ENCODE measurements at regions not wholly inside any gene's neighbourhood (a gene's known extent, or its start where the extent isn't known, plus 50 kb on each side); places are given as distances from the start of the nearest gene placed in this dataset.

DNA sequence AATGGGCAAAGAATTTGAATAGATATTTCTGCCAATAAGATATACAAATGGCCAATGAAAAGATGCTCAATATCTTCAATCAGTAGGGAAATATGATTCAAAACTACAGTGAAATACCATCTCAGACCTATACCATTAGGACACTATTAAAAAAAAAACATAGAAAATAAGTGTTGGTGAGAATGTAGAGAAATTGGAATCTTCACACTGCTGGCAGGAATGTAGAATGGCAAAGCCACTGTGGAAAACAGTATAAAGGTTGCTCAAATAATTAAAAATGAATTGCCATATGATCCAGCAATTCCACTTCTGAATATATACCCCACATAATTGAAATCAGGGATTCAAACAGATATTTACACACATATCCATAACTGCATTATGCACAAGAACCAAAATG is 88.1 kb upstream of the STARD13 start:
- no peak for DNase-seq

DNA sequence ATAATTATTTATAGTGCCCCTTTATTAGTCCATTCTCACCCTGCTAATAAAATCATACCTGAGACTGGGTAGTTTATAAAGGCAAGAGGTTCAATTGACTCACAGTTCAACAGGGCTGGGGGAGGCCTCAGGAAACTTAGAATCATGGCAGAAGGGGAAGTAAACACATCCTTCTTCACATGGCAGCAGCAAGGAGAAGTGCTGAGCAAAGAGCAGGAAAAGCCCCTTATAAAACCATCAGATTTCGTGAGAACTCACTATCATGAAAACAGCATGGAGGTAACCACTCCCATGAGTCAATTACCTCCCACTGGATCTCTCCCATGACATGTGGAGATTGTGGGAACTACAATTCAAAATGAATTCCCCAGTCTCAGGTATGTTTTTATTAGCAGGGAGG is 89.9 kb upstream of the STARD13 start:
- no peak for DNase-seq

DNA sequence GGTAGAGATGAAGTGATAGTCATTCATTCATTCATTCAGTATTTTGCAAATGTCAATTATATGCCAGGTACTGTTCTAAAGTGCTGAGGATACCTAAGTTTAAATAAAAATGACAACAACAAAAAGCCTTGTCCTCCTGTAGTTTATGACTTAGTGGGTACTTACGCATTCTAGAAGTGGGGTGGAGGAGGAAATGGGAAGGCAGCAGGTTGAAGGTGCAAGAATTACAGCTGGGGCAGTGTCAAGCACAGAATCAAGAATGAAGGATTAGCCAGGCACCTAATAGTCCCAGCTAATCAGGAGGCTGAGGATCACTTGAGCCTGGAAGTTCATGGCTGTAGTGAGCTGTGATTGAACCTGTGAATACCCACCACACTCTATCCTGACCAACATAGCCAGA is 90.7 kb upstream of the STARD13 start:
- no peak for DNase-seq

DNA sequence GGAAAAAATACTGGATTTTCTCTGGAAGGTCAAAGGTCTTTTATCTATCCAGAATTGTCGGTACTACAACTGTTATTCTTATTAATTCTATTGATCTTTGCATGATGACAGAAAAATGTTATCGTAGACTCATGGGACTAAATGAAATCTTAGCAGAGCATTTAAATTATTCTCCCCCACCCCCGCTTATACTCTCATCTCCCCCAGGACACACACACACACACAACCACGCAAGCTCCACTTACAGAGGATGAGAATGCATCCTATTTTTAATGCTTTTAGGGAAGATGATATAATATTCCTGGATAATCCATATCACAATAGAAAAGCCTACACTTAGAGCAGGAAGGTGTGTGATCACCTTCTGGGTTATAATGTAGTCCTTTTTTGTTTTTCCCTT is 91.9 kb upstream of the STARD13 start:
- no peak for DNase-seq

DNA sequence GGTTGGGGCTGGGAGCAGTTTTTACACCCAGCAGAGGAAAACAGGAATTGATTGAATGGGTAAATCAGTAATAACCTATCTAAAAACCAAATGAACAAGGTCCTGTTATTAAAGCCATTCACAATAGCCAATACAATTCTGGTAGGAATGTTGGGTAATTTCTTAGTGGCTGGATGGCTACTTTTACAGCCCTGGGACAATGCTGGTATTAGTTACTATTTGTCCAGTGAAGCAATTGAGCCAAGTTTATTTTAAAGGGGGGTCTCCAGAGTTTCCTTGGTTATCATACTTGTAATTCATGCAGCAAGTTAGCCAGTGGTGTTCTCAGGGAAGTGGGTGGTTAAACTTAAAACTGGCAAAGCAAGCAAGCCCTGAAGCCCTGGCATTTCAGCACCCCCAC is 92.3 kb upstream of the STARD13 start:
- DNase-seq = no peak

DNA sequence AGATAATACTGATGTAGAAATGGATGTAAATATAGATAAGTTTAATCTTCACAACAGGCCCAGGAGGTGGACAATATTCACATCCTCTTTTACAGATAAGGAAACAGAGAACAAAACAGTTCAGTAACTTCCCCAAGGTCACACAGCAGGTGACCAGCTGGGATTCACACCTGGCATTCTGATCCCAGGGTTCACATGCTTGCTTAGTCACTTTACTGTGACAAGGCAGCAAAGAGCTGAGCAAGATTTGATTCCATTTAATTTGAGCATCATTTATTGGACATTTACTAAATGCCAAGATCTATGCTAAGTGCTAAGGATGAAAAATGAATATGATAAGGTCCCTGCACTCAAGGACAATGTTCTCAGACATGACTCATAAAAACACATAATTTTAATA is 94.1 kb upstream of the STARD13 start:
- no peak for DNase-seq

DNA sequence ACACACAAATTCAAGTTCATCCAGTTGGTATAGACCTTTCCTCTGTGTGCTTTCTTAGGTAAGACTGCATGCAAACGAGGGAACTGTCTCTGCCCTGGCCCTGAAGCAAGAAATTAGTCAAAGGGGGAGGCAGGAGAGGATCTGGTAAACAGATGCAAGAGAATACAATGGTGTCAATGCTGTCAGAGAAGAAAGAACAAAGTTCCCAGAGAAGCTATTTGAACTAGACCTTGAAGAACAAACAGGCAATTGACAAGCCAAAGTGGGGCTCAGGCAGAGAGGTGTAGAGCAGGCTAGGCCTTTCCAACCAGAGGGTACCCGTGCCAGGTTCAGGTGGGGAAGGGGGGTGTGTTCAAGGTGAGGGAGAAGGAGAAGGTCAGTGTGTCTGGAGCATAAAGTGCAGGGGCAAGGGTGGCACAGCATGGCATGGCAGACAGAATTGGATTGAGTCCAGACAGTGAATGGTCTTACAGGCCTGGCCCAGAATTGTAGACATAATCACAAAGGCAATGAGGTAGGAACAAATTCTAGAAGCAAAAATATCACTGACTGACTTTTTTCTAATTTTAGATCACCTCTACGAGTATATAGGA is 95.0 kb upstream of the STARD13 start:
- DNase-seq = no peak

DNA sequence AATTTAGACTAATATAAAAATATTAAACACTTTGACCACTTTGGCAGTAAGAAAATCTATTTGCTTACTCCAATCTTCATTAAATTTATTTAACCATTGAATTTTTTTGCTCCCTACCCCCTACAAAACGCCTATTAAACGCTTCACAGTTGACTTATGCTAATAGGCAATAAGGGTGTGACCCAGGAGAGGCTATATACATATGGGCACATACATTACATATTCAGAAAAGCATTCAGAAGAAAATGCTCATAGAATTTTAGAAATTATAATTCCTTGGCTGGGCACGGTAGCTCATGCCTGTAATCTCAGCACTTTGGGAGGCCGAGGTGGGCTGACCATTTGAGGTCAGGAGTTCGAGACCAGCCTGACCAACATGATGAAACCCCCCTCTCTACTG is 95.6 kb upstream of the STARD13 start:
- no peak for DNase-seq

DNA sequence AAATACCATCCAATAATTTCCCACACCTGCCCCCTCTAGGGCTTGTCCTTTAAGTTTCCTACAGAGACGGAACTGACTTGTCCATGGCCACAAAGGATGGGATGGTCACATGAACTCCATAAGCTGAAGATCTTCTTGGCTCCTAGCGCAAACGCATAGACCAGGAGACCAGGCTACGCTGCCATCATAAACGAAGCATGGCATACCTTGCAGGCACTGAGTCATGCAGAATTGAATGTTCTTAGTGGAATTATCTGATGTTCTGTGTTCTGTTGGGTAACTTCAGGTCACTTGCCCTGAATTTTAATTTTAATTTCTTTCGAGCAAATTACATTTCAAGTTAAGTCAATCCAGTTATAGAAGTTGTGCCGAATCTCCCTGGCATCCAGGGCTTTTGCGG is 96.4 kb upstream of the STARD13 start:
- DNase-seq = no peak

DNA sequence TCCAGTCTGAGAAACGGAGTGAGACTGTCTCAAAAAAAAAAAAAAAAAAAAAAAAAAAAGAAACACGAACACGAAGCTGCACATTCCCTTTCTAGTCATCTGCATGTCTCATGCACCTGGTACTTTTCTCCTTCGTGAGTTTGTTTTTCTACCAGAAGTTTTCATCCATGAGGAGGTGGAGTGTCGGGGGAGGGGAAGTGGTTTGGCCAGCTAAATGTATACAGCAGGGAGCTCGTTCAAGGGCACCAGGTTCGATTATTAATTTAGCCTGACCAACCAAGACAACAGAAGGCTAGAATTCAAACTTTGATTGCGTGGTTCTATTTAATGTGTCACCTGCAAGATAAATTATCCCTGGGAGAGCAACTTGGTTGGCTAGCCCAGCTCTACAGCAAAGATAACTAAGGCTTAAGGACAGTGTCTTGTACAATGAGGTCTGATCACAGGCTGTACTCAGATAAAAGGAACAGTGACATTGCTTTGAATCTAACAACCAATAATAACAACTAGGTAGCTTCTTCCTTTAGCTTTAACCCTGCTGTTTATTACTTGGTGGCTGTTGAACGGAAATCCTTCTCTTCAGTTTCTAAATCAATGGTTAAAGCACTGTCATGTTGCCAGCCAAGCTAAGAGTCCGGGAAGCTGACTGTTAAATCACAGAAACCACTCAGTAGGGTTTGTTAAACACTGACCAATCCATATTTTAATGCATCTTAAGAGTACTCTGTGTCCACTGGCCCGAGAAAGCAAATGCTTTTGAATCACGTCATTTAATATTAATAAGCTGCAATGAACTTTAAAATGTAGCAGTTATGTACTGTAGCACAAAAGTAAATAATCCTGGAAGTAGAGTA is 98.4 kb upstream of the STARD13 start:
- DNase-seq = no peak

DNA sequence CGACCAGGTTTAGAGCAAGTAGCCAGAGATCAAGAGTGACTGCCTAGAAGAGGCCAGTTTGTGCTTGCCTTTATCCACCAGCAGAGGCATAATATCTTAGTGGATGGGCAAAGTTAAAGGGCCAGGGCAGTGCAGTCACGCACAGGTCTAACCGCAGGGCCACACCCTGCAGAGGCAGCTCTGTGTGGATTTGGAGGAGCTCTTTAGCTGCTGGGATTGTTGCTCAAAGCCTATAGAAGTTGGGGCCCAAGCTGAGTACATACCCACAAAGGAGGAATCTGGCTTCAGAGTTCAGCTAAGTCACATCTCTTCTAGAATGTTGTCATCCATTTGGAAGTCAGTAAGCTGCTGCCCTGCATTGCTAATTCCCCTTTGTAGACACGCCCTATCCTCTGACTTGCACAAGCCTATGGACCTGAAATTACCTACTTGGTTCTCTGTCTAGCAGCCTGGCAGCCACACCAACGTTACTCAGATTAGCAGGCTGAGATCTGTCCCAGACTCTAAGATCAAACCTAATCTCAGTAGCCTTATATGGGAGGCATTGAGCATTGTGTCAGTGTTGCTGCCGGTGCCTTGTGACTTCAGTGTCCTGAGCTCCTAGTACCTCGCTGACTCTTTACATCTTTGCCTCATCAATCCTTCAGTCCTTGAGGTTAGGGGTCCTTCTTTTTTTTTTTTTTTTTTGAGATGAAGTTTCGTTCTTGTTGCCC is 102.9 kb upstream of the STARD13 start:
- DNase-seq = no peak

DNA sequence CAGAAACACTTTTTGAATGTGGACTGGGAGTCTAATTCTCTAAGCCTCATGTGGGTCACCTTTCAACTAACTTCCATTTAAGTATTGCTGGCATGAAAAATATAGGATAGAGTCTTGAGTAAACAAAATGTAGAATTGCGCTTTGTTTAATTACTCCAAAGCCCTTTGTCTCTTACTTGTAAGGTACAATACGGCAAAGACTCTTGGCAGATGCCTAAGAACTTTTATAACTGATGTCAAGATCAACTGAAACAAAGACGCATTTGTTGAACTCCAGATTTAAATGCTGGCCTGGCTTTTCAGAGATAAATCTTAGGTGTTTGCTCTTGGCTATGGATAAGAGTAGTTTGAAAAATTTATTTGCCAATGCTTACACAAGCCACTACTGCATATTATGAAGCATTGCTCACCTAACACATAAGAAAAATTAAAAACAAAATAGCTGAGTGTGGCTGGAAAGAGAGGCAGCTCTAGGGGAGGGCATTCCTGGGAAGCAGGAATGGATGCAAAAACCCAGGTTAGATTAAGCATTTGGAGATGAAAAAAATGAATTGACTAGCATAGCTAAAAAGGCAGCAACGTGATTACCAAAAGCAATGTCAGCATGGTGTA is 107.3 kb upstream of the STARD13 start:
- DNase-seq = no peak

DNA sequence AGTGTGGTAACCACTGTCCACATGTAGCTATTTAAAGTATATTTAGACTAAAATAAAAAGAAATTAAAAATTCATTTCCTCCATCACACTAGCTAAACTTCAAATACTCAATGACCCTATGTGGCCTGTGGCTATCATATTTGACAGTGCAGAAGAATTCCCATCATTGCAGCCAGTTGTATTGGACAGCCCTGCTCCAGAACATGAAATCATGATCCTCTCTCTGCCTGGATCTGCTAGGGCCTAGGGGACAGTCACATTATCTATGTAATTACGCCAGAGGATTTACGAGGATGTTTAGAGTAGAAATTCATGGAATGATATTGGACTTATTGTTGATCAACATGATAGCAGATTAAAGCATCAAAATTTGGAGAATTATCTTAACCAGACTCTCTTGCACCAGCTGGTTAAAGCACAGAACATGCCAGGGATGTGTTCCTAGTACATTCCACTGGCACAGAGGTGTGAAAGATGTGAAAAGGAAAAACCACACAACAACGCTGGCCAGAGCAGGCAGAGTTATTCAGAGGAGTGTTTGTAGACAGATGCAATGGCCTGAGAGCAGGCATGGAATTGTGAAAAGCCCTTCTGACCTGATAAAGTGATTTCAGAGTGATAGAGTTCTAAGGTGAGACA is 108.9 kb upstream of the STARD13 start:
- no peak for DNase-seq

DNA sequence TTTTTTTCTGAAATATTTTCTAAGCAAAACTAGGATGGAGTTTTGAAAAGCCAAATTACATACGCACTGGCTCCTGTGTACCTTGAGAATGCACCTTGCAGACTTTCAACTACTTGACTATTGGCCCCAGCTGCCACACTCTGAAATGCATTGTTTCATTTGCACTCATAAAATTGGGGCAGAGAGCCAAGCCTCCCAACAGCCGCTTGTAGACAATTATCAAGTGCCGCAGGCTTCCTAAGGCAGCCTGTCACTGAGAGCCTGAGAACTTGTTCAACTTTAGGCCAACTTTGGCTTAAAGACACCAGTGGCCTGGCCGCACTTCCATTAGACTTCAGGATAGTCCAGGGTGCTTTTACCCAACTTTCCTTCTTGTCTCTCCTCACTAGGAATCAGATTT is 115.7 kb upstream of the STARD13 start:
- DNase-seq = no peak

DNA sequence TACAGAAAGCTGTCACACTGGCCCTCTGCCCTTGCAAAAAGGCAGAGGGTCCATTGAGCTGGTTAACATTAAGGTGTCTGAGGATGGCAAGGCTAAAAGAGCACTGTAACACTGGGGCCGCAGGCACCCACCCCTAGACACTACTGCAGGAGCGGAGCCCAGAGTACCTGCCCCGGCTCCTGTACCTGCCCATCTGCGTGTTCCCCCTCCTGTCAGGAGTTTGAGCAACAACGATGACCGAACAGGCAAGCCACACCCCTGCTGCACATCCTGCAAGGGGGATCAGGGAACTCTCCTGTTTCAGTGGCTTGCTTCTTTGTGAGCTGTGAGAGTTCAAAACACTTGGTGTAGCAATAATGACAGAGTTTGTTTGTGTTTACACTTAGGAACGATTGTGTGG is 117.4 kb upstream of the STARD13 start:
- no peak for DNase-seq

DNA sequence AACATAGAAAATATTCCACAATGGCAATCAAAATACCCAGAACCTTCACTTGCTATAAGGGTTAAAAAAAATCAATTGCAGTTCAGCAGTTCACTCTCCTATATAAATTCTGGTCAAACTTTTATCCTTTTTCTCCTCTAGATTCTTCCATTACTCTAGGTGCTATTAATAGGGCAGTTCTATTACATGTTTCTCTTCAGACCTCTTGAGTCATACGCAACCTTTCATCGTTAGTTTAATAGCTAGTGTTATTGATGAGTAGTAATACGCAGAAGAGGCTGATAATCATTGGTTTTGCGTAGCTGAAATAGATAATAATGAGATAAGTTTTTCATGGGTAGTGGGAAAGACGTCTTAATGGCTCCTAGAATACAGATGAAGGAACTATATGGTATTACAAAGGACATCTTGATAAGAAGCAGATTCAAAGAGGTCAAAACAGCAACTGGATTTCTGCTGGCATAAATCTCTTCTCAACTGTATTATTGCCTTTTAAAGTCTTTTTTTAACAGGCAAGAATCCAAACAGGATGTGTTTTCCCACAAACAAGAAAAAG is 118.3 kb upstream of the STARD13 start:
- DNase-seq = no peak

DNA sequence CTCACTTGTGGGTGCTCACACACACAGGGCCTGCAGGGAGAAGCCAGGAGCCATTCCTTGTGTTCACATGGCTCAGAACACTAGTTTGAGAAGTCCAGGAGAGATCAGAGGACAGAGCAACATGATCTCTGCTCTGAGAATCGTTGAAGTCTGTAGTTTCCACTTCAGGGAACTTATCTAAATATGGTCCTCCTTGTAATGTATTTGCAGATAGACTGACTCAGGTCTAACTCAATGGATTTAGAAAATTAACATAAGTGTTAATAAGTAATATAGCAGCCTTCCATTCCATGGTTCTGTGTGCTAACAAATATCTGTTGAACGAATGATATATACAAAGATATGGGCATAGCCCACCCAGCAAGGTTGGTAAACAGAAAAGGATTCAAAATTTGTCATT is 119.8 kb upstream of the STARD13 start:
- no peak for DNase-seq

DNA sequence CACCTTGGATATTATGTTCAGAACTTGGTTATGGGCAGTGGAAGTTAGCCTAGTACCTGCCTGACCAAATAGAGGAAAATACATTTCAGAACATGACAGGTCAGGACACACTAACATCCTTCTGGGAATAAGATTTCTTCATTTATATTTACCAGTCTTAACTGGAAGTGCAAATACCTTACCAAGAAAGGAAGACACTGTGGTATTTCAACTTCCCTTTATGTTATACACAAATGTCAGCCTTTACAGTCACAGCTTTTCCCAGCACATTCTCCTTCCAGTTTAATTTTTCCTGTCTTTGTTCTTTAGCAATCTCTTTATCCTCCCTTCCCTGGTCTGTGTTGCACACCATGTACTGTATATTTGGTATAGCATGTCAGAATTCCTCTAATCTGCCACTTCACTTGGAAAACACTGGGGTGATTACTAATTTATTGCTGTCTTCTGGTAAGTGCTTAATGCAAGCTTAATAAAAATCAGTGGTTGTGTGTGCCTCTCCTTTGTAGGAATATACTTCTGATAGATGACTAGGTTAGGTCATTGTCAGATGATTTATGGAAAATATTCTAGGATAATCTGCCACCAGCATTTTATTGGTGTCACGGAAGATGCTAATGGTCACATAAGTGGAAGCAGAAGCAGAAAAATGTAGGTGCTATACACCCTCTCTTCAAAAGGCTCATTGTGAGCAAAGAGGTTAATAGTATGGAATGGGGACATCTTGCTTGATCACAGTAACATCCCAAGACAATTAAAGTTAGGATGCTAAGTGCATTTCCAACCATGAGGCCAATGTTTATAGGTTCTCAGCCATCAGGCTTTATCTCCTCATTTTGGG is 124.3 kb upstream of the STARD13 start:
- DNase-seq = no peak

DNA sequence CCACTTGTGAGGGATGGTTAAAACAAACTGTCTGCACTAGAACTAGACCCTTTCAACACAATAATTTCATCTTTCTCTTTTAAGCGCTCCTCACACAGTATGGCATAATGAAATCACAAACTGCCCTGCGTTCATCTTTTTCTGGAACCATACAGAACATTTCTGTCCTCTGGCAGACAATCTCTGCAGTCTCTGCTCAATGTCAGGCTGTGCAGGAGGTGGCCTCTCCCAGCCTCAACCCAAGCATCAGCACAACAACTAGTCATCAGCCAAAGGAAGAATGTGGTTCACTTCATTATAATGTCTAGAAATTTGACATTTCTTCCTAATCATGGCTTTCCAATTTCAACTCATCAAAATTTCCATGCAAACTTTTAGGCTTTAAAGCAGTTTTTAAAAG is 125.1 kb upstream of the STARD13 start:
- no peak for DNase-seq

DNA sequence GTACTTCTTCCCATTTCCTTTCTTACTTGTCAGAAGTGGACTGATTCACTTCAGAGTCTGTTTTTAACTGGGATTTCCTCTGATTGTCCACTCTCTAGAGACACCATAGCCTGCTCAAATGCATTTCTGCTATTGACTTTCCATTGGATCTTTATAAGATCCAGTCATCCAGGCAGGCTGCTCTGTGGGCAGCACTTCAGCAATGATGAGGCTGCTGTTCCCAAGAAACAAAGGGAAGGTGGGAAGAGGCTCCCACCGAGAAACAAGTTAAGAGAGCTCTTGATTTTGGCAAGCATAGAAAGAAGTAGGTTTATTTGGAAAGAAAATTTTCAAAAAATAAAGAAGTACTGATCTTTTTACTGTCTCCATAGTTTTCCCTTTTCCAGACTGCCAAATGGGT is 125.8 kb upstream of the STARD13 start:
- DNase-seq = no peak

DNA sequence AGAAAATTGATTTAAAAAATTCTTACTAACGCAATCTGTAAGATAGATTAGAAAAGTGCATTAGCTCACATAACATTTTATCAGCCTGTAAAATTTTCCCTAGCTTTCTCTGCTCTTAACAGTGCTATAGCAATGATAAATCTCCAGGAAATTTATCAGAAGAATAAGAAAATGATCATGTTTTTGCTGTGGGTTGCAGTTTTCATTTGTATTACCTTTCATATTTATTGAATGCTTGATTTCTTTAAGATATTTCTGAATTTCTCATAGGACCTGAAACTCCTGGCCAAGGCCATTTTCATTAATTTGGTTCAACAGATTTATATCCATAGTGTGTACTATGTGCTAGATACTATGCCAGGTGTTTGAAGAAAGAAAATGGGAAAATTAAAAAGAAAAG is 130.3 kb upstream of the STARD13 start:
- no peak for DNase-seq

All from activated T-cell treated with anti-CD3 and anti-CD28 coated beads, Interleukin-2, amount 50 U/mL, for 1 hour (primary cell).